ENCODE measurements at regions not wholly inside any gene's neighbourhood (a gene's known extent, or its start where the extent isn't known, plus 50 kb on each side); places are given as distances from the start of the nearest gene placed in this dataset.

DNA sequence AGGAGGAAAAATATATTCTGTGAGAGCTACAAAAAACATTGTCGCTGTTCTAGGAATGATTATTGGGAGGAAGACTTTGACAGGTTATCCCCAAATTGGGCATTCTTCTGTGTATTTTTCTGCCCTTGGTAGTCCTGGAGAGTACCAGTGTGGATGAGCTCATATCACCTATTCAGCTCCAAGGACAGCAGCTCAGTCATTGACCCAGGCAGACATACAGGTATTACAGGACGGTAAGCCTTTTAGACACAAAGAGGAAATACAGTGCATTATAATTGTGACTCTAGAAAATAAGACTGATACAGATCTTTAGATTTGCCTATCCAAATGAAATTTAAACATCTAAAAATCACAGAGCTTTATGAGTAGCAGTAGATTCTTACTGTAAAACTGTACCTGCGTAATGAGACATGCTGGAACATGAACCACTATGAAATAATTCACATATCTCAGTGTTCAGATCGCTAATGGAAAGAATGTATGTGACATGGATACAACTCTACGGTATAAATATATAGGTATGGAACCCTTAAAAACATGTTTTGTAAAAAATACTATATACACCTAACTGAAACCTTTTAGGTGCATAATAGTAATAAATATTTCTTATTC, 56.0 kb downstream of the PLK2 start:
- no peaks in the 10 kb centered on the region for H3K4me1 Mint-ChIP-seq
- no peak overlapping the region for H3K4me3 Mint-ChIP-seq
- H3K9me3 Mint-ChIP-seq: no peaks in the 10 kb centered on the region
- peaks cover 0 to 8% of the 10 kb centered on the region in 2 donors for H3K27me3 Mint-ChIP-seq
- DNase-seq: no peak
- no peaks in the 10 kb centered on the region for H3K36me3 Mint-ChIP-seq
- ATAC-seq (replicated peaks): no peak
- no peak overlapping the region for H3K27ac Mint-ChIP-seq

DNA sequence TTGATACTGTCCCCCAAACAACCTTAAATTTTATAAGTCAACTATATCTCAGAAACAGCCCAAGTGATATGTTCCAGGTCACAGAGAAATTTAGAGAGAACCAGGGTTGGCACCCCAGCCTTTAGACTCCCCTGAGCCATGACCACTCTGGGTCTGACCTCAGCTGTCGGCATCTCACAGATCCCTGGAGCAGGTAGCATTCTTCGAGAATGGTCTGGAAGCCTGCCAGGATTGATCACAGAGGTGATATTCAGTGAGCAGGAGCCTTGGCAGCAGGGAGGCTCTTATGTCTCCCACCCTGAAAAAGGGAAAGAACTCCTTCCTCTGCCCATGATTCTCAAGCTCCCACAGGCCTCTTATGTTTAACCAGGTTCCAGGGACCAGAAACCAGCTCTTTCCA, 58.2 kb downstream of the PLK2 start:
- H3K4me1 Mint-ChIP-seq: no peaks in the 10 kb centered on the region

DNA sequence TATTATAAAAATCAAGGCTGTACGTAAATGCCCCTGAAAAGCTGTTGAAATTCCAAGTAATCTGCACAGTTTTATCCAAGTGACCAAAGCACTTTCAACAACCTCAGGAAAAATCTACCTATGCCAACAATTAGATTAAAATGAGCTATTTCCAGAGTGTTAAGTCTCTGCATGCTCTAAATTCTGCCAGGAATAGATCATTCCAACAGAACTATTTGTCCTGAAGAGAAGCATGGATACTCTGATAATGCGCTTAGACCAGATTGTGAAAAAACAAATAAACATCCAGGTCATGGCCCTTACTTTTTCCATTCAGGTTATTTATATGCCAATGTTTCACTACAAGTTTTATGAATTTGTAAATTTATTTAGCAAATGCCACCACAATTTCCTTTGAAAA, 59.1 kb downstream of the PLK2 start:
- no peaks in the 10 kb centered on the region for H3K4me1 Mint-ChIP-seq
- no peak overlapping the region for H3K27ac Mint-ChIP-seq
- no peak overlapping the region for H3K4me3 Mint-ChIP-seq
- no peaks in the 10 kb centered on the region for H3K36me3 Mint-ChIP-seq
- DNase-seq (no peak), ATAC-seq (replicated peaks) (no peak)
- peaks cover 0 to 5% of the 10 kb centered on the region in 2 donors for H3K27me3 Mint-ChIP-seq
- H3K9me3 Mint-ChIP-seq: no peaks in the 10 kb centered on the region

More for the DNA sequence above, 58.2 kb downstream of the PLK2 start:
- Mint-ChIP-seq H3K4me3 (no peak overlapping the region), H3K27me3 (peaks cover 0 to 5% of the 10 kb centered on the region in 2 donors), H3K27ac (no peak overlapping the region), H3K36me3 (no peaks in the 10 kb centered on the region), H3K9me3 (no peaks in the 10 kb centered on the region)
- DNase-seq: no peak
- no peak for ATAC-seq (replicated peaks)

DNA sequence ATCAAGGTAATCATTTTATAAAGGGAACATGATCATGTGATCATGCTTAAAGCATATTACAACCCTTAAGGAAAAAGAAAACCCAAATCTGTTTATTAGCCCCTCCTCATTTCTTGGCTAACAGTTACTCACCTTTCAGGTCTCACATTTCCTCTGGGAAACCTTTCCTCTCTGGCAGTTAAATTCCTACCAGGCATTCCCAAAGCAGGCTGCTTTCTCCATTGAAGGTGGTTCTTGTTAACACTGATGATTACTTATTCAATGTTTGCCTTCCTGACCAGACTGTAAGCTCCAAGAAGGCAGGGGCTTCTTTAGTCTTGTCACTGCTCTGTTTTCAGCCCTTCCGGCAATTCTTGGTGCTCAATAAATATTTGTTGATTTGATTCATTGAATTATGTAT, 59.9 kb downstream of the PLK2 start:
- no peak overlapping the region for H3K27ac Mint-ChIP-seq

DNA sequence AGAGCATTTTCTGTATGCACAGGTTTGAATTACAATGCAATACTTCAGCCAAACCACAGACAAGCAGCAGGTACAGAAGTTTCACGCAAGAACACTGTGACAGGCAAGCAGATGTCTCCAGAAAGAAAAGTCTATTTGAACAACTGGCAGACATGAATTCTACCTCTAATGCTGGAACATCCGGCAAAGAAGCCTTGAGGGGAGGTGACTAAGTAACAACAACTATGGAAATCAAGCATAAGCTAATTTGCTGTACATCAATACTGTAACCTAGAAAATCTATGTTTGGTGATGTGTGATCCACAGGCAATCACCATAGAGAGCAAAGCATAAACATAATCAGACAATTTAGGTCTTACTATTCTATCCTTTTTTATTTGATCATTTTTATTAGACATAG, 65.5 kb downstream of the PLK2 start:
- Mint-ChIP-seq H3K4me1 (no peaks in the 10 kb centered on the region), H3K36me3 (no peaks in the 10 kb centered on the region), H3K9me3 (no peaks in the 10 kb centered on the region), H3K27ac (no peak overlapping the region), H3K4me3 (no peak overlapping the region), H3K27me3 (no peaks in the 10 kb centered on the region)
- no peak for ATAC-seq (replicated peaks)
- DNase-seq: no peak

More for the DNA sequence above, 59.9 kb downstream of the PLK2 start:
- no peaks in the 10 kb centered on the region for H3K9me3 Mint-ChIP-seq
- no peaks in the 10 kb centered on the region for H3K4me1 Mint-ChIP-seq
- no peak for DNase-seq
- H3K36me3 Mint-ChIP-seq: no peaks in the 10 kb centered on the region
- no peak overlapping the region for H3K4me3 Mint-ChIP-seq
- H3K27me3 Mint-ChIP-seq: peaks cover 0 to 5% of the 10 kb centered on the region in 2 donors
- no peak for ATAC-seq (replicated peaks)

DNA sequence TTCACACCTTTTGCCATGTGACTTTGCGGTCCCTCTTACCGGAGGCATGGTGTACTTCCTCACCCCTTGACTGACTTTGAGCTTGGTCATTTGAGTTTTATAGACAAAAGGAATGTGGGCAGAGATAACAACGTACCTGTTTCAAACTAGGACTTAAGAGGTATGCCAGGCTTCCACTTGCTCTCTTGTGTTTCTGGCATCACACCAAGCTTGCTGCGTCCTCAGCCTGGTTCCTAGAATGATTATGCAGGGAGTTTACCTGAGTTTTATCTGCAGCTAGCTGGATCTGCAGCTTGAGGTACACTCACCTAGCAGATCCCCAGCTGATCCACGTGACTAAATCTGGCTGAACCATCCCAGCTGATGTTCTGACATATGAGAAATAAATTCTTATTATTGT, 66.2 kb downstream of the PLK2 start:
- H3K36me3 Mint-ChIP-seq: no peaks in the 10 kb centered on the region
- no peaks in the 10 kb centered on the region for H3K4me1 Mint-ChIP-seq
- no peak for DNase-seq
- no peak overlapping the region for H3K4me3 Mint-ChIP-seq
- H3K27ac Mint-ChIP-seq: no peak overlapping the region
- no peak for ATAC-seq (replicated peaks)
- H3K9me3 Mint-ChIP-seq: no peaks in the 10 kb centered on the region
- H3K27me3 Mint-ChIP-seq: no peaks in the 10 kb centered on the region

DNA sequence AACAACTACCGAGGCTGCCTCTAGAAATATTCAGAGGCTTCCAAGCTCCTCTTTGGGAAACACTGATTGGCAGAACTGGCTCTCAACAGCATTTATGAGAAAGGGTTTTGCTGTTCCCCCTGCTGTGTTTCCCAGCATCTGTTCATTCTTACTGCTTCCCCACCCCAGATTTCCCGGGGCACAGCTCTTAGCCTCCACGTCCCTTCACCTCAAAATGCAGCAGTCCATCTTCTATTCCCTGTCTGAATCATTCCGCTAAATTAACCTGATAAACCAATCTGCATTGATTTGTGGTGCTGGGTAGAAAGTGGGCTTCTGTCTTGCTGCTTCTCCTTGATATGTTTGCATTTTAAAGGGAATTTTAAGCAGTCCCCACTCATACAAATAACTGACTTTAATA, 67.4 kb downstream of the PLK2 start:
- ATAC-seq (replicated peaks): no peak
- DNase-seq: no peak
- Mint-ChIP-seq H3K9me3 (no peaks in the 10 kb centered on the region), H3K36me3 (no peaks in the 10 kb centered on the region), H3K27ac (no peak overlapping the region), H3K4me1 (no peaks in the 10 kb centered on the region), H3K4me3 (no peak overlapping the region), H3K27me3 (no peaks in the 10 kb centered on the region)

DNA sequence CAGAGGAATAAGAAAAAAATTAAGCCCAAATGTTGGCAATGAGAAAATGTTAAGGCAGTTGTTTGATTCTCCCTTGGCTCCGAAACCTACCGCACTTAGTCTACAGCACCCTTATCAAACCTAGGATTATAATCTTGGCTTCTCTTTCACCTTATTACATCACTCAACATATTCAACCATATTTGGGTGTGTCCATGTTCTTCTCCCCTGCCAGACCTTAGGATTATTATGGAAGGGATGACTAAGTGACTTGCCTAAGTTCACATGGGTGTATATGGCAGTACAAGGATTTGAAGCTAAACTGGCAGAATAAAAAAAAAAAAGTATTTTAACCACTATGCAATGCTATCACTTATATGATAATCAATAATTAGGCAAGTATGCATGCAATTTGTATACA, 76.4 kb downstream of the PLK2 start:
- no peaks in the 10 kb centered on the region for H3K4me1 Mint-ChIP-seq
- DNase-seq (no peak), ATAC-seq (replicated peaks) (no peak)
- H3K27me3 Mint-ChIP-seq: peaks cover 0 to 6% of the 10 kb centered on the region in 2 donors
- H3K4me3 Mint-ChIP-seq: no peak overlapping the region
- peaks cover 11 to 14% of the 10 kb centered on the region in 2 donors for H3K9me3 Mint-ChIP-seq
- H3K36me3 Mint-ChIP-seq: peaks cover 2 to 4% of the 10 kb centered on the region in 2 donors
- no peak overlapping the region for H3K27ac Mint-ChIP-seq

DNA sequence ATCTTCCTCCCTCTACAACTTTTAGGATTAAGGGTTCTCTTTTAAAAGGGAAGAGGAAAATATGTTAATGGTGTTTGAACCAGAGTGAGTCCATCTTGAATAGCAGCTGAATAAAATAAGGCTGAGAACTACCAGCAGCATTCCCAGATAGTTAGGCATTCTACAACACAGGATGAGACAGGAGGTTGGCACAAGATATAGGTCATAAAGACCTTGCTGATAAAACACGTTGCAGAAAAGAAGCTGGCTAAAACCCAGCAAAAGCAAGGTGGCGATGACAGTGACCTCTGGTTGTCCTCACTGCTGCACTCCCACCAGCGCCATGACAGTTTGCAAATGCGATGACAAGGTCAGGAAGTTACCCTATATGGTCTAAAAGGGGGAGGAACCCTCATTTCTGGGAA, 77.8 kb downstream of the PLK2 start:
- Mint-ChIP-seq H3K4me1 (no peaks in the 10 kb centered on the region), H3K36me3 (peaks cover 2 to 4% of the 10 kb centered on the region in 2 donors), H3K27ac (no peak overlapping the region), H3K9me3 (peaks cover 14% of the 10 kb centered on the region in 2 donors), H3K27me3 (peaks cover 0 to 6% of the 10 kb centered on the region in 2 donors), H3K4me3 (no peak overlapping the region)
- DNase-seq (no peak), ATAC-seq (replicated peaks) (no peak)

DNA sequence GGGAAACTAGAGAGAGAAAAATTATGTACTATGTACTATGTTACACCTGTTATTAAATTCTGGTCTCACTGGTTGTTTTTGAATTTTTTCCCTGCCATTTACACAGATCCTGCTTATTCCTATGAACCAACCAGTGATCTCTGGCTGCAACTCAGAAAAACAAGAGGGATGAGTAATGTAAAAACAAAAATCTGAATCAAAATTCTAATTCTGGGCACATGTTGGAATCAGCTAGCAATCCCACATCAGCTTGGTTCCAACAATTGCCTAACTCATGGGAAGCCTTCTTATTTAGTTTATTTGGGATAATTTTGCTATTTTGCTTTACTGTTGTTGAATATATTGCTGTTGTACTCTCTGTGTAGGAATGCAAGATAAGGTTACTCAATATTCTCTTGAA, 78.3 kb downstream of the PLK2 start:
- H3K36me3 Mint-ChIP-seq: peaks cover 2 to 4% of the 10 kb centered on the region in 2 donors
- H3K4me3 Mint-ChIP-seq: no peak overlapping the region
- H3K27me3 Mint-ChIP-seq: peaks cover 0 to 6% of the 10 kb centered on the region in 2 donors
- no peak overlapping the region for H3K27ac Mint-ChIP-seq
- no peaks in the 10 kb centered on the region for H3K4me1 Mint-ChIP-seq
- peaks cover 14% of the 10 kb centered on the region in 2 donors for H3K9me3 Mint-ChIP-seq
- DNase-seq: no peak
- ATAC-seq (replicated peaks): no peak

DNA sequence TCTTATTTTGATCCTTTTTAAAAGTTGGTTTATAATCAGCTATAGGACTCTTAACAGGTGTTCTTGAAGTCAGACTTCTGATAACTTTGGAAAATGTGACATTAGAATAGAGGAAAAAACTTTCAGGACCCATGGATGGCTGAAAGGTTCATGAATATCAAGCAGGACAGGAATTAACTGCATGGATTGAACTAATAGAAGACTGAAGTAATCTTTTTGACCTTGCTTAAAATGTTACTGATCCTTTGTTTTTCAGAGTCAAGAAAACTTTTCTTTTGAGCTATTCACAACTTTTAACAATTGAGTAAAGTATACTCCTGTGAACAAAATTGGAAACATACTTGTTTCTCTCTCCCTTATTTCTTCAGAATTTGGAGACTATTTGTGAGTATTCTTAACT, 79.2 kb downstream of the PLK2 start:
- Mint-ChIP-seq H3K4me1 (no peaks in the 10 kb centered on the region), H3K36me3 (peaks cover 2 to 4% of the 10 kb centered on the region in 2 donors), H3K27ac (no peak overlapping the region), H3K27me3 (peaks cover 4 to 12% of the 10 kb centered on the region in 2 donors), H3K4me3 (no peak overlapping the region), H3K9me3 (peaks cover 15 to 18% of the 10 kb centered on the region in 2 donors)
- no peak for ATAC-seq (replicated peaks)
- DNase-seq: no peak

DNA sequence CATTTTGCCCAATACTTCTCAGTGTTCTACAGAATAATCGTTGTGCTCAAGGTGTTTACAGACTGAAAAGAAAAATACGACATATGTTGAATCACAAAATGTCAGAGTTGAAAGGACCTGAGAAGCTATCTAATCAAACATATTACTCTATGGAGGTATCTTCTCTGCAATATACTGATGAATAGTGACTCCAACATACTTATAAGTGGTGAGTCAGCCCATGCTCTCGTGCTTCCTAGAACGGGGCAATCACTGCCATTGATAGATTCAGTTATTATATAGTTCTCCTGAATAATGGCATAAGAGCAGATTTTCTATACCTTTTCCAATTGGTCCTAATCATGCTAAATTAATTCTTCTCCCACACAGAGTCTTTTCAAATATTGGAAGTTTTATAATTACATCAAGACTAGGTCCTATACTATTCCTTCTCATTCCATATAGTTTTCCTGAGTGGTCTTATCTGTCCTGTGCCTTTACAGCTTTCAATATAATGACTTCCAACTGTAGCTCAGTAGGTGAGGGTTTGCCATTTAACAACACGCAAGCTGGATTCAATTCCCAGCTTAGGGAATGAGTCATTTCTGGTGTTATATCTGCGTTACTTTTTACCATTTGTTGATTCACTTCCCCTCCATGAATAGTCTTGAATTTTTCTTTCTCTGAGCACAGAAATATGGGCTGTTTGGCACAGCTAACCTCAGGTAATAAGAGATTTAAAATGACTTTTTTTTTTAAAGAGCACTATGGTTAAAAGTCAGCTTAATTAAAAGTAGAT, 81.1 kb downstream of the PLK2 start:
- no peaks in the 10 kb centered on the region for H3K4me1 Mint-ChIP-seq
- no peak overlapping the region for H3K4me3 Mint-ChIP-seq
- ATAC-seq (replicated peaks): no peak
- peaks cover 4 to 12% of the 10 kb centered on the region in 2 donors for H3K27me3 Mint-ChIP-seq
- no peak for DNase-seq
- H3K27ac Mint-ChIP-seq: no peak overlapping the region
- H3K9me3 Mint-ChIP-seq: peaks cover 15 to 18% of the 10 kb centered on the region in 2 donors
- H3K36me3 Mint-ChIP-seq: peaks cover 2 to 4% of the 10 kb centered on the region in 2 donors

DNA sequence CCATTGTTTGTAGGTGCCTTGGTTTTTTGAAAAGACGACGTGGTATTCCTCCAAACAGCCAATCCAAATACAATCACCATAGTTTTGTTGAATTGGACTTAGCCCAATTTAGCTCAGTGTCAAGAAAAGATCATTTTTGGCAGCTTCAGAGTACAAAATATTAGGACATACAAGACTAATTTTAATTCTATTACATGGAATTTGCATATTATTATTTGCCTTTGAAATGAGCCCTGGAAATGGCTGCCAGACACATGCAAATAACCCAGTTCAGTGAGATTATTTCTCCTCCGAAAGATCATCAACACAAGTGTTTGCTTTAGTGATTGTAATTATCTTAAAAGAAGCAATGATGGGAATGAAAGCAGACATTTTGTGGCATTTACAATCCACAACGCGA, 89.3 kb downstream of the PLK2 start:
- H3K9me3 Mint-ChIP-seq: peaks cover 0 to 4% of the 10 kb centered on the region in 2 donors
- H3K27me3 Mint-ChIP-seq: no peaks in the 10 kb centered on the region
- ATAC-seq (replicated peaks) (no peak), DNase-seq (no peak)
- no peak overlapping the region for H3K27ac Mint-ChIP-seq
- no peaks in the 10 kb centered on the region for H3K36me3 Mint-ChIP-seq
- no peaks in the 10 kb centered on the region for H3K4me1 Mint-ChIP-seq
- no peak overlapping the region for H3K4me3 Mint-ChIP-seq

DNA sequence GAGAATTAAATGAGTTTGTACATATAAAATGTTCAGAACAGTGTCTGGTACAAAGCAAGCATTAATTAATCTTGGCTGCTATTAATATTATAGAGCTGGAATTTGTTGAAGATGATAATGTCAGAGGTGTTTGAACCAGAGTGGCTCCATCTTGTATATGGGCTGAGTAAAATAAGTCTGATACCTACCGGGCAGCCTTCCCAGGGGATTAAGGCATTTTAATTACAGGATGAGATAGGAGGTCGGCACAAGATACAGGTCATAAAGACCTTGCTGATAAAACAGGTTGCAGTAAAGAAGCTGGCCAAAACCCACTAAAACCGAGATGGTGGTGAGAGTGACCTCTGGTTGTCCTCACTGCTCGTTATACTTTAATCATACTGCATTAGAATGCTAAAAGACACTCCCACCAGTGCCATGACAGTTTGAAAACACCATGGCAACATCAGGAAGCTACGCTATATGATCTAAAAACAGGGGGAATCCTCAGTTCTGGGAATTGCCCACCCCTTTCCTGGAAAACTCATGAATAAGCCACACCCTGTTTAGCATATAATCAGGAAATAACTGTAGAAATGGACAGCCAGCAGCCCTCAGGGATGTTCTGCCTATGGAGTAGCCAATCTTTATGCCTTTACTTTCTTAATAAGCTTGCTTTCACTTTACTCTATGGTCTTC, 90.2 kb downstream of the PLK2 start:
- Mint-ChIP-seq H3K9me3 (peaks cover 0 to 4% of the 10 kb centered on the region in 2 donors), H3K27me3 (no peaks in the 10 kb centered on the region), H3K4me1 (no peaks in the 10 kb centered on the region), H3K36me3 (no peaks in the 10 kb centered on the region), H3K4me3 (no peak overlapping the region), H3K27ac (no peak overlapping the region)
- no peak for ATAC-seq (replicated peaks)
- no peak for DNase-seq

DNA sequence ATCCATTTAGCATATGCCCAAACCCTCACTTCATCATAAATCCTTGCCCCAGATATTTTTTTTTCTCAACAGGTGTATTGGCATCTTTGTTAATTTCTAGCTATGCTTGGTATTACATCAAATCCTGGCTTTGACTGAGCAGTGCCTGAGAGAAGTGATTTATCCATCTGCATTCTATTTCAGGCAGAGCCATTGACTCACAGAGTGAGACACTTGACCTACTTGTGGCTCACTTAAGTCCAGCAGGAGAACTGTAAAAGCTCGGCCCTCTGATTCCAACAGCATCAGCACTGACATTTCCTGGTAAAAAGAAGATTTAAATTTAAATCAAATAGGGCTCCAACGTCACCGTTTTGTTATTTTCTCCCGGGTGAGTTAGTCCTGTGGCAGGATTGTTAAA, 93.4 kb downstream of the PLK2 start:
- Mint-ChIP-seq H3K27me3 (peaks cover 0 to 6% of the 10 kb centered on the region in 2 donors), H3K27ac (no peak overlapping the region), H3K36me3 (no peaks in the 10 kb centered on the region), H3K4me1 (no peaks in the 10 kb centered on the region), H3K4me3 (no peak overlapping the region), H3K9me3 (no peaks in the 10 kb centered on the region)
- ATAC-seq (replicated peaks): no peak
- DNase-seq: no peak
